Keratinocyte (primary cell): ENCODE measurements at regions not wholly inside any gene's neighbourhood (a gene's known extent, or its start where the extent isn't known, plus 50 kb on each side); places are given as distances from the start of the nearest gene placed in this dataset.

ENCODE experiments used
- DNase-seq: peaks from one replicate; pipeline ENCODE4 v3.0.0-alpha.2; 2011; ENCODE audit warnings: low read depth, missing footprints, low spot score
- FAIRE-seq: peaks from 2 replicates; lab custom pipeline; 2011; peaks lifted over from hg19 to GRCh38; lab: Jason Lieb, UNC
- H2AFZ ChIP-seq: 2 replicates; pipeline ENCODE4 v1.6.0; 2012; ENCODE audit warnings: low read length, control low read depth, inconsistent platforms; ENCODE audit not compliant: control insufficient read depth
- H3K27ac ChIP-seq: 2 replicates; pipeline ENCODE4 v1.5.1; 2011; ENCODE audit warnings: low read length; ENCODE audit not compliant: control insufficient read depth, insufficient read depth
- H3K27me3 ChIP-seq: 3 replicates; pipeline ENCODE4 v1.6.0; 2011; ENCODE audit warnings: low read length; ENCODE audit not compliant: control insufficient read depth, insufficient read depth; ENCODE audit errors: extremely low read depth
- H3K36me3 ChIP-seq, 2 experiments: 2 replicates in 1 of 2; 3 replicates in 1 of 2; pipeline ENCODE4 v1.5.1; 2011; ENCODE audit warnings: low read length in 2 of 2, mild to moderate bottlenecking in 1 of 2; ENCODE audit not compliant: control insufficient read depth in 2 of 2, insufficient read depth in 2 of 2; ENCODE audit errors: extremely low read depth in 1 of 2
- H3K4me1 ChIP-seq: 3 replicates; pipeline ENCODE4 v1.5.1; 2011; ENCODE audit warnings: low read length; ENCODE audit not compliant: control insufficient read depth, insufficient read depth; ENCODE audit errors: extremely low read depth
- H3K4me2 ChIP-seq: 3 replicates; pipeline ENCODE4 v1.6.0; 2011; ENCODE audit warnings: low read depth, low read length; ENCODE audit not compliant: control insufficient read depth, insufficient read depth; ENCODE audit errors: extremely low read depth
- H3K4me3 ChIP-seq, 3 experiments: fragments of 200-600 bp in 1 of 3; sonication (generic) in 1 of 3; 2 replicates in 2 of 3; 3 replicates in 1 of 3; pipeline ENCODE4 v1.5.1; 2011 to 2016; ENCODE audit warnings: low read length in 3 of 3, mild to moderate bottlenecking in 3 of 3, control low read depth in 2 of 3, inconsistent platforms in 1 of 3, low read depth in 1 of 3, mixed read lengths in 1 of 3, mixed run types in 1 of 3, moderate library complexity in 1 of 3; ENCODE audit not compliant: control insufficient read depth in 2 of 3, insufficient read depth in 2 of 3; ENCODE audit errors: extremely low read depth in 1 of 3
- H3K79me2 ChIP-seq: 2 replicates; pipeline ENCODE4 v1.6.0; 2012; ENCODE audit warnings: low read length; ENCODE audit not compliant: control insufficient read depth, insufficient read depth
- H3K9ac ChIP-seq: 3 replicates; pipeline ENCODE4 v1.6.0; 2011; ENCODE audit warnings: low read length; ENCODE audit not compliant: control insufficient read depth, insufficient read depth; ENCODE audit errors: extremely low read depth
- H3K9me1 ChIP-seq: 3 replicates; pipeline ENCODE4 v1.6.0; 2011; ENCODE audit warnings: low read length; ENCODE audit not compliant: control insufficient read depth, insufficient read depth; ENCODE audit errors: extremely low read depth
- H3K9me3 ChIP-seq: 2 replicates; pipeline ENCODE4 v1.5.1; 2012; ENCODE audit warnings: low read depth, low read length; ENCODE audit not compliant: control insufficient read depth
- H4K20me1 ChIP-seq: 3 replicates; pipeline ENCODE4 v1.6.0; 2011; ENCODE audit warnings: low read length; ENCODE audit not compliant: control insufficient read depth, insufficient read depth; ENCODE audit errors: extremely low read depth
- CTCF ChIP-seq, 3 experiments: IDR thresholded peaks in 1 of 3; conservative IDR thresholded peaks in 1 of 3; optimal IDR thresholded peaks in 1 of 3; 2 replicates in 2 of 3; 3 replicates in 1 of 3; pipeline versions ENCODE3 to v1.5.1; 2011; ENCODE audit warnings: low read length in 3 of 3, mild to moderate bottlenecking in 3 of 3, moderate library complexity in 2 of 3, control low read depth in 1 of 3, inconsistent platforms in 1 of 3; ENCODE audit not compliant: insufficient read depth in 2 of 3; ENCODE audit errors: extremely low read depth in 1 of 3
- EZH2 ChIP-seq: IDR thresholded peaks from one replicate; pipeline ENCODE4 v1.6.1; 2012; ENCODE audit warnings: inconsistent platforms, mild to moderate bottlenecking, low read length, moderate library complexity
- dilution Hi-C: fragments of 300-500 bp; cut with MboI; formaldehyde crosslinking; loops from one replicate; pipeline ENCODE4 v1.7.0; 2020; ENCODE audit warnings: low sequenced_read_pairs; ENCODE audit not compliant: extremely low pct_ligation_motif_present

GRCh38 chr2:117086174-117086942 is 728.1 kb upstream of the DDX18 start:
- Histone ChIP-seq H4K20me1 (no peaks in the 10 kb centered on the region), H3K9me1 (no peaks in the 10 kb centered on the region), H3K36me3 (no peaks in the 10 kb centered on the region), H3K4me2 (no peak overlapping the region), H3K27ac (no peak overlapping the region), H2AFZ (no peak overlapping the region), H3K9ac (no peak overlapping the region), H3K4me3 (no peak overlapping the region), H3K4me1 (no peaks in the 10 kb centered on the region), H3K27me3 (no peaks in the 10 kb centered on the region), H3K9me3 (no peaks in the 10 kb centered on the region), H3K79me2 (no peaks in the 10 kb centered on the region)
- TF ChIP-seq EZH2 (no peak), CTCF (optimal IDR thresholded peaks at IDR 0.05 in 1 of 3, IDR thresholded peaks at IDR 0.05 in 1 of 3, conservative IDR thresholded peaks at IDR 0.05 in 1 of 3; ENCODE audit: extremely low read depth in 1 of 3, insufficient read depth in 2 of 3, low read length in 3 of 3) (no peak)
- DNase-seq = no peak
- dilution Hi-C loops = no loop called here
- FAIRE-seq = no peak

GRCh38 chr2:117086943-117087250 is 727.6 kb upstream of the DDX18 start:
- no peak overlapping the region for H3K9ac ChIP-seq
- no peaks in the 10 kb centered on the region for H3K36me3 ChIP-seq
- no peaks in the 10 kb centered on the region for H3K27me3 ChIP-seq
- FAIRE-seq (no peak), DNase-seq (no peak)
- no peak overlapping the region for H3K4me2 ChIP-seq
- no peak overlapping the region for H3K4me3 ChIP-seq
- no peaks in the 10 kb centered on the region for H3K79me2 ChIP-seq
- H2AFZ ChIP-seq = no peak overlapping the region
- TF ChIP-seq CTCF (optimal IDR thresholded peaks at IDR 0.05 in 1 of 3, IDR thresholded peaks at IDR 0.05 in 1 of 3, conservative IDR thresholded peaks at IDR 0.05 in 1 of 3; ENCODE audit: extremely low read depth in 1 of 3, insufficient read depth in 2 of 3, low read length in 3 of 3) = no peak
- TF ChIP-seq EZH2 = no peak
- no peaks in the 10 kb centered on the region for H3K9me1 ChIP-seq
- no peaks in the 10 kb centered on the region for H3K9me3 ChIP-seq
- H4K20me1 ChIP-seq = no peaks in the 10 kb centered on the region
- no peaks in the 10 kb centered on the region for H3K4me1 ChIP-seq
- no peak overlapping the region for H3K27ac ChIP-seq
- dilution Hi-C loops = no loop called here
